ENCODE measurements at regions not wholly inside any gene's neighbourhood (a gene's known extent, or its start where the extent isn't known, plus 50 kb on each side); places are given as distances from the start of the nearest gene placed in this dataset.

GRCh38 chr13:75013818-75014217, 468.2 kb downstream of the TBC1D4 start:
- FAIRE-seq, result no peak
- in situ Hi-C loops (cut with MboI) (no loop called here), intact Hi-C loops (cut with micrococcal nuclease; ENCODE audit: unreplicated experiment) (no loop called here)
- no peaks in the 10 kb centered on the region for H4K20me1 ChIP-seq (ENCODE audit: control insufficient read depth, insufficient read depth)
- no peaks in the 10 kb centered on the region for H3K36me3 ChIP-seq (ENCODE audit: control insufficient read depth in 2 of 2, insufficient read depth in 2 of 2, low read length in 1 of 2)
- H3K9ac ChIP-seq (ENCODE audit: control insufficient read depth, insufficient read depth, low read length), result no peak overlapping the region
- 40% methylated on average over 4 of the region's 4 CpGs for WGBS (ENCODE audit: insufficient coverage, insufficient replicate concordance, low lambda C conversion rate, missing lambda C conversion rate)
- SMC1A ChIA-PET (ENCODE audit: uncharacterized antibody, unreplicated experiment), result no interaction called here
- CTCF ChIA-PET, result no interaction called here
- H3K4me2 ChIP-seq (ENCODE audit: control insufficient read depth, insufficient read depth), result no peak overlapping the region
- no peak for ATAC-seq
- TF ChIP-seq ATF2 (IDR thresholded peaks at IDR 0.05; ENCODE audit: low read length) (no peak), HCFC1 (IDR thresholded peaks at IDR 0.05; ENCODE audit: low read length) (no peak)
- POLR2A ChIA-PET, result no interaction called here
- no peak for DNase-seq (ENCODE audit: low read depth, low spot score)
- H3K4me1 ChIP-seq (ENCODE audit: control insufficient read depth, insufficient read depth, low read length), result no peaks in the 10 kb centered on the region
- H3K9me3 ChIP-seq (replicated peaks; ENCODE audit: control insufficient read depth, insufficient read depth, low read length), result no peaks in the 10 kb centered on the region
- no peak overlapping the region for H2AFZ ChIP-seq (ENCODE audit: control insufficient read depth, low read depth, low read length)
- no peaks in the 10 kb centered on the region for H3K27me3 ChIP-seq (replicated peaks in 1 of 2; ENCODE audit: control insufficient read depth in 2 of 2, insufficient read depth in 2 of 2, low read length in 1 of 2)
- H3K27ac ChIP-seq (ENCODE audit: control insufficient read depth, insufficient read depth), result no peak overlapping the region
- RAD21 ChIA-PET (ENCODE audit: unreplicated experiment), result no interaction called here
- H3K4me3 ChIP-seq, result no peak overlapping the region
- BruUV-seq (replicated peaks), result no TSS peak
- no peaks in the 10 kb centered on the region for H3K79me2 ChIP-seq (ENCODE audit: control insufficient read depth, insufficient read depth, low read length)

- intact Hi-C loops (cut with micrococcal nuclease; ENCODE audit: unreplicated experiment) (no loop called here), in situ Hi-C loops (cut with MboI) (no loop called here)
- no peak for TF ChIP-seq CEBPB (IDR thresholded peaks at IDR 0.05; ENCODE audit: borderline replicate concordance in 1 of 2, low read depth in 2 of 2, low read length in 2 of 2)
- no peak for TF ChIP-seq ASH2L (IDR thresholded peaks at IDR 0.05; ENCODE audit: borderline replicate concordance, low read depth)
- no peak for TF ChIP-seq ZBED1 (IDR thresholded peaks at IDR 0.05; ENCODE audit: borderline replicate concordance)
- no peak for TF ChIP-seq BRCA1 (IDR thresholded peaks at IDR 0.05; ENCODE audit: low read depth, low read length)
- TF ChIP-seq BCL11A (IDR thresholded peaks at IDR 0.05; ENCODE audit: low read depth, low read length), result no peak
- Histone ChIP-seq H3K4me1 (ENCODE audit: control insufficient read depth, insufficient read depth, low read length) (no peaks in the 10 kb centered on the region), H4K20me1 (ENCODE audit: control insufficient read depth, insufficient read depth) (no peaks in the 10 kb centered on the region), H3K27me3 (replicated peaks in 1 of 2; ENCODE audit: control insufficient read depth in 2 of 2, insufficient read depth in 2 of 2, low read length in 1 of 2) (no peaks in the 10 kb centered on the region), H3K79me2 (ENCODE audit: control insufficient read depth, insufficient read depth, low read length) (no peaks in the 10 kb centered on the region), H3K36me3 (ENCODE audit: control insufficient read depth in 2 of 2, insufficient read depth in 2 of 2, low read length in 1 of 2) (no peaks in the 10 kb centered on the region), H3K4me3 (no peak overlapping the region), H3K27ac (ENCODE audit: control insufficient read depth, insufficient read depth) (no peak overlapping the region), H3K9ac (ENCODE audit: control insufficient read depth, insufficient read depth, low read length) (no peak overlapping the region), H3K9me3 (replicated peaks; ENCODE audit: control insufficient read depth, insufficient read depth, low read length) (no peaks in the 10 kb centered on the region), H2AFZ (ENCODE audit: control insufficient read depth, low read depth, low read length) (no peak overlapping the region), H3K4me2 (ENCODE audit: control insufficient read depth, insufficient read depth) (no peak overlapping the region)
- ChIA-PET RAD21 (ENCODE audit: unreplicated experiment) (no interaction called here), CTCF (no interaction called here), SMC1A (ENCODE audit: uncharacterized antibody, unreplicated experiment) (no interaction called here), POLR2A (no interaction called here)
- no peak for ATAC-seq
- BruUV-seq (replicated peaks), result no TSS peak
- FAIRE-seq, result no peak
- WGBS (ENCODE audit: insufficient coverage, insufficient replicate concordance, low lambda C conversion rate, missing lambda C conversion rate), result 6% methylated on average over 4 of the region's 4 CpGs
- no peak for DNase-seq (ENCODE audit: low read depth, low spot score)
These were observed 471.0 kb downstream of the TBC1D4 start for GRCh38 chr13:75010941-75011340.
